HS-27A (cell line): ENCODE measurements at regions not wholly inside any gene's neighbourhood (a gene's known extent, or its start where the extent isn't known, plus 50 kb on each side); places are given as distances from the start of the nearest gene placed in this dataset.

Source experiments
- DNase-seq: peaks from one replicate; pipeline ENCODE4 v3.0.0-alpha.2; 2012; ENCODE audit warnings: low read depth, missing footprints

DNA sequence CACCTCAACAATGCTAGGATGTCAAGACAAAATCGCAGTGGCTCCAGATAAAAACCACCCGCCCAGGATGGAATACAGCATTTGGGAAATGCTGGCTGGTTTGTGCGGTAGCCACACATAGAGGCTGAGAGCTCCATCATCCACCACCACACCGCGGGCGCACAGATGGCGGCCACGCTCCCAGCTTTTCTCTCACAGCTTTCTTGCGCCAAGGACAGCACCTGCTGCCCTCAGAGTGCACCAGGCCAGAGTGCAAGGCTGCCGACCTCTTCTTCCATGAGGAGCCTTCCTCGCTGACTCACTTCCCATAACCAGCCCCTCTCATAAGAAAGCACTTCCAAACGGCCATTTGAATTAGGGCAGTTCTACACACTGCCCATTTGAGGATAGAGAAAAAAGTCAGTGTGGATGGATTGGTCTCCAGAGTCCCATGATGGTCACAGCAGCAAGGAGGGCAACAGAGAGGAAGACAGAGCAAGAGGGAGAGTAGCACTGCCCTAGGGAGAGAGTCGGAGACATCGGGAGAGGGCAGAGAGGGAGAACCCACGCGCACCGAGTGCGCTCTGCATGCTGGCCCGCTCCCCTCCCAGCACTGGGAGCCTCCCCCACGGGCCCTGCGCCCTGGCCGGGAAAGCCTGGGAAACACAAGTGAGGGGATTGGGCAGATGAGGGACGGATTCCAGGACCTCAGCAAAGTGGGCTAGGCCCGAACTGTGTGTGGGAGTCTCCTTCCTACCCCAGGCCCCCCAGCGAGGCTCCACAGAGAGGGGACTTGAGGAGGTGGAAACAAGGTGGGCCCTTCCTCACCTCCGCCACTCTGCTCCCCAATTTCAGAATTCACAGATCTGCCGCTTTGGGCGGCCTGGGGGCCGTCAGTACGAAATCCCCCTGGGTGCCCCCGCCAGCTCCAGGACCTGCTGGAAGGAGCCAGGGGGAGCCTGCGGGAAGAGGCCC, 156.9 kb downstream of the USP12 start:
- no peak for DNase-seq

DNA sequence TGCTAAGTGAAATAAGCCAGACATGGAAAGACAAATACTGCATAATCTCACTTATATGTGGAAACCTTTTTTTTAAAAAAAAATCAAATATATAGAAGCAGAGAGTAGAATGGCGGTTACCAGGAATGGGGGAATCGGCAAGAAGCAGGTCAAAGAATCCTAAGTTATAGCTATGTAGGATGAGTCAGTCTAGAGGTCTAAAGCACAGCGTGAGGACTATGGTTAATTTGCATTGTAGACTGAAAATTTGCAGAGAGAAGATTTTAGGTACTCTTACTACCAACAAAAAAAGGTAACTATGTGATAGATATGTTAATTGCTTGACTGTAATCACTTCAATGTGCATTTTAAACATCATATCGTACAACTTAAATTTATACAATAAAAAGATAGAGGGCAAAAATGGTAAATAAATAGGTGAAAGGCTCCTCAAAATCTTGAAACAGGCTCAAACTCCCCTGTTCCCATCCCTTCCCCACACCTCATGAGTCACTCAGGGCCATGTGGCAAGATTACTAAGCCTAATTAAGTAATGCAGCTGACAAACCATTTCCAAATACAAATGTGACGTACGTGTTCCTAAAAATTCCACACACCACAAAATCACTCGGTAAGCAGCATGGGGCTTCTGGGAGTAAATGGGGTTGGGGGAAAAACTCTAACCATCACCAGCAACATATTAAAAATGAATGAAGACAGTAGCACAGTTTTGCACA, 159.0 kb downstream of the USP12 start:
- no peak for DNase-seq

DNA sequence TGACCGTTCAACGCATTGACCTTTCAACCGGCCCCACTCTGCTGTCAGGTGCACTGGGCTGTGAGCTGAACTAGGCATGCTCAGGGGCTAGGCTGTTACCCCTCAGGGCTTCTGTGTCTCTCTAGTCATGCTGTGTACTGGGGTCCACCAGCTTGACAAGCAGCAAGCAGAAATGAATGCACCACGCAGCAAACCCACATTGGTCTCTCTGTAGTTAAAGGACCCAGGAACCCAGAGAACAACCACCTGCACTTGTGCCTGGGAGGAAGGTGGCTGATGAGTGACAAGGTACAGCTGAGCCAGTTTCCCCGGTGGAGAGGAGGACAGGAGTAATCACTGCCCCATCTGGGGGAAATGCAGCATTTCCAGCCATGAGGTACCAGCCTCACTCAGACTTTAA, 159.9 kb downstream of the USP12 start:
- DNase-seq, result no peak

DNA sequence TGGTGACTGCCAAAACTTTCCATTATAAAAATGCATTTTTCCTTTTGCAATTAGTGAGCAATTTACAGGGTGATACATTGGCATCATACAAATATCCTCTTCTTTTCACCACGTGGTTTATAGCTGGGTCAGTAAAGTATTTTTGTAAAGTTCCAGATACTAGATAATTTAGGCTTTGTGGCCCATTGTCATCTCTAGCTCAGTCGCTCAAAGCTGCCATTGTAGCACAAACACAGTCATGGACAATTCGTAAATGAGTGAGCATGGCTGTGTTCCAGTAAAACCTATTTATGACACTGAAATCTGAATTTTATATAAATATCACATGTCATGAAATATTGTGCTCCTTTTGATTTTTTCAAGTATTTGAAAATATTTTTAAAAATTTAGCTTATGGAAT, 162.9 kb downstream of the USP12 start:
- no peak for DNase-seq

DNA sequence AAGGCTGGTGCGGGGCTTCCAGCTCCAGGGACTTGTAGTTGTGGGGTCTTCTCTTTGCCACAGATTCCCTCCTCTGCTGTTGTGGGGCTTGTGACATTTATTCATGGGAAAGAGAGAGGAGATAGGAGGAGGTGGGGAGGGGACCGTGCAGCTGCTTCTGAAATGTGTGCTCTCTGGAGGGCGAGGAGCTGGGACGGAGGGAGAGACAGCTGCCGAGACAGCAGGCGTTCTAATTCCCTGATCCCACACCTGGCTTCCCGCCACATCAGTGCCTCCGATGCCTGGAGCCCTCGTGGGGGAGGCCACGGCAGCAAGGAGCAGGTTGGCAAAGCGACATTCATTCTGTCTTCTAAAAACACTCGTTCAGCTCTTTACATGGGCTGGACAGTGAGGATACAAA, 164.4 kb downstream of the USP12 start:
- no peak for DNase-seq

DNA sequence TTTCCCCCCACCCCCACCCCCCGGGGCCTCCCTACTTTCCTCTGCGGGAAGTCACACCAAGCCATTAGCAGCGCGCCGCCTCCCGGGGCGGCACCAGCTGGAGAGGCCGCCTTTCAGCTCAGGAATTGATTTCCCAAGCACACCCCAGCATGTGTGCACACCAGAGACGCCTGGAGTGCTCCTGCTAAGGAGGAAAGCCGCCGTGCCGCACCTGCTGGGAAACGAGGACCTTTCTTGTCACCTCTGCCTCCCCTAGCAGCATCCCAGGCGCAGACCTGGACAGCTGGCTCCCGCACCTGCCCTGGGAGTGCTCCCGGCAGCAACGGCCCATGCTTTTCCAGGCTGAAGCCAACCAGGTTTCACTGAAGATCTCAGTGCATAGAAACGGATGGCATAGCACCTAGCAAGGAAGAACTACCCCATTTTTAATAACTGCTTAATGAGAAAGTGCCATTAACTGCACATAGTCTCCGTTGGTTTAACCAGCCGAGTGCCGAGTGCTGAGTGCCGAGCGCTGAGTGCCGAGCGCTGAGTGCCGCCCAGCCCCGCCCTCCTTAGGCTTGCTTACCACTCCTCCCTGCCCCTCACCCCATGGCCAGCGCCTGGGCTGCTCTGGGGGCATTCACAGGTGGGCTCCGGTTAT, 165.0 kb downstream of the USP12 start:
- no peak for DNase-seq

DNA sequence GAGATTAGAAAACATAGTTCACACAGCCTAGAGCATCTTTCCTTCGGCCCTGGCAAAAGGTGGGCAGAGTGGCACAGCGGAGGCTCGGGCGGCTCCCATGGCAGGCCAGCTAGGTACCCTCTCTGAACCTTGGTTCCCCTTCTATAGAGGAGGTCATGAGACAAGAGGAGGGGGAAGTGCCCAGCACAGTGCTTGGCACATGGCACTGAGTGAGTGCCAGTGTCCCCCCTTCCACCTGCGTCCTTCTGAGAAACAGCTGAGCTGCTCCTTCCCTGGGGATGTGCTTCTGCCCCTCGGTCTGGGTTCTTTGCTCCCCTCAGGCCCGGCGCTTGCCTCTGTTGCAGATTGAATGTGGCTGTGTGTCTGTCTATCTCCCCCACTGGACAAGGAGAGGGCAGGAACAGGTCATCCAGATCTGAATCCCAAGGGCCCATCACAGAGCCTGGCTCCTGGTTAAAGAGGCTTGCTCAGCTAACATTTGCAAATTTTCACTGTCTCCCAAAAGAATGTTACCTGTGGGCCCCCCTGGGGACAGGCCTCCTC, 165.6 kb downstream of the USP12 start:
- DNase-seq, result no peak

DNA sequence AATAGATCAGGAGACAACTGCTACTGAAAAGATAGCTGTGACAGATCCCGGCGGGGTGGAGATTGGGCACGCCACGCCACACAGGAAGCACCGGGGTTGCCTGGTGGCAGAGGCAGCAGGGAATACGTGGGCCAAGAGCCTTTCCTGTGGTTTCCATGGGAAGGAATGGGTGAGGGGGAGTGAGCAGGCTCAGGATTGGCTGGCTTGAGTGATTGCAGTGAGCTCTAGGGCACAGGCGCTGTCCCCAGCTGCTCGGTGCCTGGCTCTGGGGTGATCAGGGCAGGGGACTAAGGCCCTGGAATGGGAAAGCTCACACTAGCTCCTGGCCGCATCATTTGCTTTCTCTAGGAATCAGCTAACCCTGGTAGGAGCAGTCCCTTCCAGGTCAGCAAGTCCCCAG, 166.1 kb downstream of the USP12 start:
- no peak for DNase-seq

DNA sequence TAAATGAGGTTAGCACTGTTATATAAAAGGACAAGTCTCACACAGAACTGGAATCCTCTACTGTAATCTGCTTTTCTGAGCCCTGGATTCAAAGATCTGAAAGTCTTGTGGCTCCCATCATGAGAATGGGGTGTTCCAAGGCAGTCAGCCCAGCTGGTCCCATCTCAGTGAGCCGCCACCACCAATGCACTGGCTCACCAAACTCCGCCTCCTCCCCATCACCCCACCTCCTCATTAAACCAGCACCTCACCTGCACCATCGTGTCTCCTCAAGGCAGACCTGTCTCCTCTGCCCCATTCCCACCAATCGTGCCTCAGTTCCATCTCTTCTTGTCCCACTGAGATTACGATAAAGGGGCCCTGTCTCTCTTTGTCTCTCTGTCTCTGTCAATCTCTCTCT, 166.7 kb downstream of the USP12 start:
- DNase-seq, result no peak

DNA sequence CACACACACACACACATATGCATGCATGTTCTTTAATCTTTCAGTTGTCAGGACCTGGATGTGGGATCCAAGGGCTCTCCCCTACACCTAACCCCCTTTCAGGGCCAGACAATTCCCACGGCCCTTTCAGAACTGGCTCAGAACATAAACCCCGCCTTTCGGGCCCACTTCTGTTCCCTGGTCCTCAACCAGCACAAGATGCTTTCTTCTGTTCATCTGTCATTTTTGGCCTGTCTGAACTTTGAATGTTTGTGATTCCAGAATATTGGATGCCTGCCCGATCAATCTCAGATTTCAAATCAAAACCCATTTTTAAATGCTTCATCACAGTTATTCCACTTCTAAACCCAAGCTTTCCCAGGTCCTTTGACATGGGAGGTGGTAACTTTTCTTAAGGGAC, 167.3 kb downstream of the USP12 start:
- DNase-seq, result no peak

DNA sequence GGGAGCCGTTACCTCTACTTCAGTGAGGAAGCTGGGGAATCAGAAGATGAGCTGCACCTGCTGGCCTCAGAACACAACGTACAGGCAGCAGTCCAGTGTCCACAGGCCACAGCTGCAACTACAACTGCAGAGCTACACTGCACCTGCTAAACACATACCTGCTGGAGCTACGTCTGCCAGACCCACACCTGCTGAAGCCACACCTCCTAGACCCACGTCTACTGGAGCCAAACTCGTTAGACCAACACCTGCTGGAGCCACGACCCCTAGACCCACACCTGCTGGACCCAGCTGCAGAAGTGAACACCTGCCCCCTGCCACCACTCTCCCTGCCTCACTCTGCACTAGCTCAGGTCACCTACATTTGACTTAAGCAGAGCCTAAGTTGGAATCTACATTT, 169.9 kb downstream of the USP12 start:
- no peak for DNase-seq

DNA sequence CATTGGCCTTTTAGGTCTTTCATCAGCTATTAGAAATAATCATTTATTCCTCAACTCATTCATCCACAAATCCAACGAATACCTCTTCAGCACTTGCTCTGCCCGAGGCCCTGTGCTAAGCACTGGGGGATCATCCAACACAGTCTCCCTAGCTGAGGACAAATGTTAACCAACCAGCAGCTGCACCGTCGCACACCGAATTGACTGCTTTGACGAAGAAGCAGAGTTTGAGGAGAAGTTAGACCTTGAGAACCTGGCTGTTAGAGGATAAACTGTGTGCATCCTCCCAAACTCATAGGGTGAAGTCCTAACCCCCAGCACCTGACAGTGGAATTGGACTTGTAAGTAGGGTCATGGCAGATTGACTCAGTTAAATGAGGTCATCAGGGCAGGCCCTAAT, 170.9 kb downstream of the USP12 start:
- no peak for DNase-seq

DNA sequence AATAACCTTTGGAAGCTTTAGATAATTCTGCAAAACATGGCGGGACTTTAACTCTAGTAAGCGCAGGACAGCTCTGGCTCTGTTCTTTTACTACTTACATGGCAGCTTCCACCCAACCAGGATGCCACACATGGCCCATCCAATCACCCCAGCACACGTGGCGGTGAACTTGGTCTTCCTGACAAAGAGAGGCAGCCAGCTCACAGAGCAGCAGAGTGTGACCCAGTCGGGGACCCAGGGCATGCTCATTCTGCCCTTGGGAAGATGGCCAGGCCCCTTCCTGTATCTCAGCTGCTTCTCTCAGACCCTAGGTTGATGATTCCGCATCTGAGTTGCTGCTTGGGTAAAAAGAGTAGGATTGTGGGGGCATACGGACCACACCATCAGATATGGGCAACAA, 172.1 kb downstream of the USP12 start:
- no peak for DNase-seq

DNA sequence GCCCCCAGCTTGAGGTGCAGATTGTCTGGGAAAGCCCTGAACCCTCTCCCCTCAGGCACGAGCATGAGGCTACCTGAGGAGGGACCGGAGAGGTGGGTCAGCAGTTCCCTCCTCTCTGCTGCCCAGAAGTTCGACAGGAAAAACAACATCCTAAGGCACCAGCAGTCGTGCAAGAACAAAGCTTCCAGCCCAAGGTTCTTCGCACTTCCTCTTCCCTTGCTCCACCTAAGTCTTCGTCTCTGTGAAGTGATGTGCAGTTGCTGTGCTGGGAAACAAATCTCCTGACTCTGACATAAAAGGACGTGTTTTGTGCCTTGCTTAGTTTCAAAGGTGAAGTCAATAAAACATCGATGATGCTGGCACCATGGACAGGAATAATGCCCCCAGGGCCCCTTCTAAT, 173.3 kb downstream of the USP12 start:
- DNase-seq, result no peak

DNA sequence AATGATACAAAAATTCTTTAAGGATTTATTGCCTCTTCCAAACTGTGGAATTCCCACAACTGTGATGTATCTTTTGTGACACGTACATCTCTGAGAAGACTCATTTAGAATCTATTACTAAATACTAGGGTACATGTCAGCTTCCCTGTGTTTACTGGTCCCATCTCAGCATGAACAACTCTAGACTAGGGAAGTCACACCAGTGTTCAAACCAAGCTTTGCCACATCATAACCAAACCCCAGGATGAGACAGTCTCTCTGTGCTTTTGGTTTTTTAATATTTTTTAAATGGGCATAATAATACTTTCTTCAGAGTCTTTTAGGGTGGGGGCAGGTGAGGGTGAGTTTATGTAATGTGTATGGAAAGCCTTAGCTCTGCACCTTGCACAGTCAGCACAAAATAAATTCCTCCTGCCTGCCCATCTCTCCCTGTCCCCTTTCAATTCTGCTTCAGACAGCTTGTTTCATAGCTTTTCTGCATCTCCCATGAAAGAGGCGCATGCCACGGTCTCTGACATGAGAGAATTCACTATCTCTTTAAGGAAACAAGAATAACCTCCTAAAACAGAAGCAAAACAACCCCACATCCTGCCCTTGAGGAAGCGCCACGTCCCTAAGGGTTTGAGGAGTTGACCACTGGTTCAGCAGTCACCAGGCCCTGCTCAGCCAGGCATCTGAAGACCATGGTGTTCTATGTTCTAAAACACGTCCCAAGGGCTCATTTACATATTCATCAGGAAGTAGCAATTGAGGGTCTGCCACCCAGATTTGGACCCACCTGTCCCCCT, 174.5 kb downstream of the USP12 start:
- DNase-seq, result no peak

DNA sequence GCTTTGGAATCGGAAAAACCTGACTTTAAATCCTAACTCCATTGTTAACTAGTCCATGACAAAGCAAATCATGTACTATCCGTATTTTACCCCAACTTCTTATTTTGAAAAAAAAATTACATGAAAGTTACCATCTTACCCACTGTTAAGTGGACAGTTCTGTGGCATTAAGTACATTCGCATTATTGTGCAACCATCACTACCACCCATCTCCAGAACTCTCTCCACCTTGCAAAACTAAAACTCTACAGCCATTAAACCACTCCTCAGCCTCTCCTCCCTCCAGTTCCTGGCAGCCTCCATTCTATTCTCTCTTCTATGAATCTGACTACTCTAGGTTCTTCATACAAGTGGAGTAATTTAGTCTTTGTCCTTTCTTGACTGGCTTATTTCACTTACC, 176.5 kb downstream of the USP12 start:
- DNase-seq, result no peak

DNA sequence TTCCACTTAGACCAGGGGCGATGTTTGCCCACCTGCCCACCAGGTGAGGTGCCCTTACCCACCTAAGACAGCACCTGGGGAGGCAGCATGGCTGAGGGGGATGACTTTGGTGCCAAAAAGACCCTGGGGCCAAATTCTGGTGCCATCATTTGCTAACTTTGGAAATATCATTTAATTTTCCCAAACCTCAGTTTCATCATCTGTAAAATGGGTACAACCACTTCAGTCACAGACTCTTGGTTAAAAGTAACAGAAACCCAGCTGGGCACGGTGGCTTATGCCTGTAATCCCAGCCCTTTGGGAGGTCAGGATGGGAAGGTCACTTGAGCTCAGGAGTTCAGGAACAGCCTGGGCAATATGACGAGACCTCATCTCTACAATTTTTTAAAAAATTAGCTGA, 177.8 kb downstream of the USP12 start:
- DNase-seq, result no peak

DNA sequence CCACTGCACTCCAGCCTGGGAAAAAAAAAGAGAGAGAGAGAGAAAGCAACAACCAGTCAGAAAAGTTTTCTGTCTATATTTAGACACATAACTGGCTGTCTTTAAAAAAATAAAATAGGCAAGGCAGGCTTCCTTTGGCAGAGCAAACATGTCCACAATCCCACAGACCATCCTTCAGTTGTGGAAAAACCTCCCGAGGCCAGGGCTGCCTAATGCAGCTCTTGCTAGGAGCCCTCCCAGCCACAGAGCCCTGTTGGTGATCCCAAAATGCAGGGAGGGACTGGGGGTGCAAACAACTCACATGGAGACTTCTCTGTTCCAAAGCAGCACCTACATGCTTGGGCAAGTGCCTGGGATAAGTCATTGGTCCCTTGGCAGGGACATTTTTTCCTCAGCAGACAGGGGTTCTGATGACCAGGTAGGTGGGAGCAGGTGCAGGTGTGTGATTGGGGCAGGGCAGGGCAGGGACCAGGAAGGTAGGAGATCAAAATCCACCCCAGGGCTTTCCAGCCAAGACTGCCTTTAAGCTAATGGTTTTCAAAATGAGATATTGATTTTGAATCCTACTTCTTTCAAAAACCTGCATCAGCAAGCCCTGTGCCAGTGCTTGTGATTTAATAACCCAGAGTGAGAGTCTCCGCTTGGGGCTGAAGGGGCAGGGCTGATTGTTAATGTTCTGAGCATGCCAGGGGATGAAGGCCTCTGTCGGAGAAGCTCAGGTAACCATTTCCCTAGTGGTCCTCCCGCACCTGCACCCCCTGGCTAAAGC, 178.5 kb downstream of the USP12 start:
- no peak for DNase-seq

DNA sequence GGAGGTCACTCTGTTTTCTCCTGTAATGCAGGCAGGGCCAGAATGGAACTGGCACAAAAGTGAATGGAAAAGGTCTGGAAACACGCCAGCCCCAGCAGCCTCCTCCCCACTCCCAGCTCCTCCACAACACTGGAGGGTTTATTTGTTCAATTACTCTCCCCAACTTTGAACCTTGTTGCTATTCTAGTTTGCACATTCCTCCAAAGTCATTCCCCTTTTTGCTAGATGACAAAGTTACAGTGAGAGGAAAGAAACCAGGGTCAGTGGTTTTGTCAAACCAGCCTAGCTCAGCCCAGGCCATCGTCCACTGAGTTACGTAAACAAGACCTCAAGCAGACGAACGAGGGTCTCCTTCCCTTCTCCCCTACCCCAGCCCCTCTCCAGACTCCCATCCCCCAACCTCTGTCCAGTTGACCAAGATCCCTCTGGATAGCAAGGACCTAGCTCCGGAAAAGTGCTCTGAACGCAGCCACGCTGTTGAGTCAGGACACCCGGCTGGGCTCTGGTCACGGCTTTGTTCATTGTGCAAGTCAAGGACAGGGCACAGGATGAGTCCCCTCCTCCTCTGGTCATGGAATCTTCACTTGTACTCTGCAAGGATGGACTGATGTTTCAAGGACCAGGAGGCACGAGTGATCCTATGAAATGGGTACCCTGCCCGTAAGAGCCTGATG, 180.0 kb downstream of the USP12 start:
- no peak for DNase-seq

DNA sequence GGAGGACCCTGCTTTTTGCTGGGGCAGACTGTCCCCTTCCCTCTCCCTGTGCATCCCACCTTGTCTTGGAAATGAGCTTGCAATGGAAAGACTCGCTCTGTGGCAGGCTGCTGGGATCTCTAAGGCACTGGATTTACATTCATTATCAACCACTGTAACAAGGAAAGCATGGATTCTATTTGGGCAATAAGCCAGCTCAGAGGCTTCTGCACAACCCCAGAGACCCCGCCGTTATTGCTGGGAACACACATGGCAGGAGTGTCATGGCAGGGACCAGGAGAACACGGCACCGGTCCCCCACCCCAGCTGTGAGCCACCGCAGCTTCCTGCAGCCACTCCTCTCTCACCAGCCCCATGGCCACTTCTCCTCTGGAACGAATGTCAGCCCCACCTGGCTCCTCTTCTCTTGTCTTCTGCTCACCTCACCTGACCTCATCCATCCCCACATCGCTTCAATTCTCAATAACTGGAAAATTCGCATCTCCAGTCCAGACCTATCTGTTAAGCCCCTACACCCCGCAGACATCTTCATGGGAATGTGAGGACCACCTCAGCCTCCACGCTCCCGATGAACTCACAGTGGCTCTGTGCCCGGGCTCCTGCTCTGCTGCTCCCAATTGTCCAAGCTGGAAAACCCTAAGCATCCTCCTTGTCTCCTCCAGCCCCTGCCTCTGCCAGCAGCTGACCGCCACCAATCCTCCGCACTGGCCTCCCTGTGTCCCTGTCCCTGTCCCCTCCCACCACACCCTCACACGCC, 181.5 kb downstream of the USP12 start:
- no peak for DNase-seq
